HCT116 (cell line): ENCODE measurements at regions not wholly inside any gene's neighbourhood (a gene's known extent, or its start where the extent isn't known, plus 50 kb on each side); places are given as distances from the start of the nearest gene placed in this dataset.

ENCODE experiments used
- CEBPB ChIP-seq: IDR thresholded peaks from 2 replicates; pipeline ENCODE4 v1.6.1; 2012; ENCODE audit warnings: low read depth
- EZH2 ChIP-seq: fragments of 200-600 bp; sonication (generic); IDR thresholded peaks from 2 replicates; pipeline ENCODE4 v1.6.1; 2017; ENCODE audit warnings: antibody characterized with exemption, mixed run types
- EZH2phosphoT487 ChIP-seq: fragments of 200-600 bp; IDR thresholded peaks from 2 replicates; pipeline ENCODE4 v1.6.1; 2018; ENCODE audit warnings: antibody characterized with exemption, borderline replicate concordance
- POLR2A ChIP-seq: IDR thresholded peaks from 2 replicates; pipeline ENCODE4 v1.7.0; 2011; ENCODE audit warnings: borderline replicate concordance; ENCODE audit not compliant: insufficient read depth, insufficient read length; ENCODE audit errors: extremely low read depth
- POLR2AphosphoS5 ChIP-seq: IDR thresholded peaks from 2 replicates; pipeline ENCODE4 v1.6.1; 2011; ENCODE audit warnings: mild to moderate bottlenecking, low read depth, low read length, moderate library complexity
- RAD21 ChIP-seq: IDR thresholded peaks from 2 replicates; pipeline ENCODE4 v1.6.1; 2012; ENCODE audit warnings: low read depth, mild to moderate bottlenecking
- SIN3A ChIP-seq: IDR thresholded peaks from 2 replicates; pipeline ENCODE4 v1.6.1; 2012; ENCODE audit warnings: low read depth
- SRF ChIP-seq: IDR thresholded peaks from 2 replicates; pipeline ENCODE4 v1.6.1; 2012; ENCODE audit warnings: low read depth
- TF ChIP-seq, protein P1 (sequence below), 3 experiments: fragments of 200-600 bp in 1 of 3; sonication (generic) in 1 of 3; IDR thresholded peaks in 2 of 3; conservative IDR thresholded peaks in 1 of 3; 2 replicates each; pipeline ENCODE4 v1.5.1; 2012 to 2017; ENCODE audit warnings: low read depth in 2 of 3, low read length in 2 of 3, antibody characterized with exemption in 1 of 3, borderline replicate concordance in 1 of 3, control low read depth in 1 of 3, mild to moderate bottlenecking in 1 of 3, mixed read lengths in 1 of 3, mixed run types in 1 of 3, moderate library complexity in 1 of 3; ENCODE audit not compliant: insufficient read depth in 1 of 3
- TF ChIP-seq, protein P2 (sequence below): IDR thresholded peaks from 2 replicates; pipeline ENCODE4 v1.6.1; 2012
- TF ChIP-seq, protein P3 (sequence below): IDR thresholded peaks from 2 replicates; pipeline ENCODE4 v1.6.1; 2012

DNA sequence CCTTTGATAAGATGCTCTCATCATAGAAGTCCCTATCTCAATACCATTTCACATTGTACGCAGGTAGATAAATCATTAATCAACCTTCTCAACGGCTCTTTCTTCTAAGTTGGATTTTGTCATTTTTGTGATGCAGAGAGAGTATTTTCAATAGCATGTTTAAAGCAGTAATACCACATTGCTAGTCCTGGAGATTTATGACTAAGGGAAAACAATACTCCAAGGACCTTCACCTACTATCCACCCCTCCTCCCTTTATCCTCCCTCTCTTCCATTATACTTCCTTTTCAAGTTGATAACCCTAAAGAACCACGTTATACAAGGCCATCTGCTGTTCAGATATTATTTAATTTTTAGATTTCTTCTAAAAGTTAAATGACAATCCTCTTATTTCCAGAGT lies 65.3 kb upstream of the CHMP2B start:
- TF ChIP-seq, protein P1, sequence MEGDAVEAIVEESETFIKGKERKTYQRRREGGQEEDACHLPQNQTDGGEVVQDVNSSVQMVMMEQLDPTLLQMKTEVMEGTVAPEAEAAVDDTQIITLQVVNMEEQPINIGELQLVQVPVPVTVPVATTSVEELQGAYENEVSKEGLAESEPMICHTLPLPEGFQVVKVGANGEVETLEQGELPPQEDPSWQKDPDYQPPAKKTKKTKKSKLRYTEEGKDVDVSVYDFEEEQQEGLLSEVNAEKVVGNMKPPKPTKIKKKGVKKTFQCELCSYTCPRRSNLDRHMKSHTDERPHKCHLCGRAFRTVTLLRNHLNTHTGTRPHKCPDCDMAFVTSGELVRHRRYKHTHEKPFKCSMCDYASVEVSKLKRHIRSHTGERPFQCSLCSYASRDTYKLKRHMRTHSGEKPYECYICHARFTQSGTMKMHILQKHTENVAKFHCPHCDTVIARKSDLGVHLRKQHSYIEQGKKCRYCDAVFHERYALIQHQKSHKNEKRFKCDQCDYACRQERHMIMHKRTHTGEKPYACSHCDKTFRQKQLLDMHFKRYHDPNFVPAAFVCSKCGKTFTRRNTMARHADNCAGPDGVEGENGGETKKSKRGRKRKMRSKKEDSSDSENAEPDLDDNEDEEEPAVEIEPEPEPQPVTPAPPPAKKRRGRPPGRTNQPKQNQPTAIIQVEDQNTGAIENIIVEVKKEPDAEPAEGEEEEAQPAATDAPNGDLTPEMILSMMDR (IDR thresholded peaks at IDR 0.05 in 2 of 3, conservative IDR thresholded peaks at IDR 0.05 in 1 of 3; ENCODE audit: borderline replicate concordance in 1 of 3, insufficient read depth in 1 of 3, low read depth in 2 of 3, low read length in 2 of 3) = no peak
- TF ChIP-seq EZH2 = no peak
- no peak for TF ChIP-seq RAD21
- no peak for TF ChIP-seq POLR2A
- TF ChIP-seq CEBPB = no peak
- no peak for TF ChIP-seq EZH2phosphoT487
- TF ChIP-seq, protein P2, sequence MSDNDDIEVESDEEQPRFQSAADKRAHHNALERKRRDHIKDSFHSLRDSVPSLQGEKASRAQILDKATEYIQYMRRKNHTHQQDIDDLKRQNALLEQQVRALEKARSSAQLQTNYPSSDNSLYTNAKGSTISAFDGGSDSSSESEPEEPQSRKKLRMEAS = no peak
- no peak for TF ChIP-seq SIN3A
- TF ChIP-seq, protein P3, sequence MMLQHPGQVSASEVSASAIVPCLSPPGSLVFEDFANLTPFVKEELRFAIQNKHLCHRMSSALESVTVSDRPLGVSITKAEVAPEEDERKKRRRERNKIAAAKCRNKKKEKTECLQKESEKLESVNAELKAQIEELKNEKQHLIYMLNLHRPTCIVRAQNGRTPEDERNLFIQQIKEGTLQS = no peak
- TF ChIP-seq POLR2AphosphoS5 = no peak
- TF ChIP-seq SRF = no peak
